Heart left ventricle (tissue), 13 donors: ENCODE measurements at regions not wholly inside any gene's neighbourhood (a gene's known extent, or its start where the extent isn't known, plus 50 kb on each side); places are given as distances from the start of the nearest gene placed in this dataset.

Experiments
- POLR2A ChIP-seq, 2 donors: fragments of 450-650 bp; IDR thresholded peaks; one replicate each; pipeline ENCODE4 v1.6.1; 2017; ENCODE audit warnings: antibody characterized with exemption in 2 of 2, mild to moderate bottlenecking in 2 of 2, moderate library complexity in 2 of 2
- TF ChIP-seq, protein P1 (sequence below), 12 donors: fragments of 200-600 bp; sonication (generic) in 4 of 12; IDR thresholded peaks; one replicate each; pipeline versions ENCODE4 v1.5.0 to v1.8.0; 2018 to 2022; ENCODE audit warnings: antibody characterized with exemption in 12 of 12, mild to moderate bottlenecking in 5 of 12
- donor health status: ischemic (EF 13 %, LVEDD 7.1; RV severe dilation, severe dysfunction).
- donor health status: DM: no; HTN: yes; CAD: no.
- donor health status: DM: no; HTN: no; CAD: no.
- donor health status: ischemic (EF 25% LVEDD 6.9; RV normal size, moderate dysfunction).
- donor health status: ischemic (EF 25% LVEDD 5.7; RV mildly dilated, moderate dysfunction).
- donor health status: ischemic (EF 35%, LVEDD 5.7; RV mildly dilated, moderate dysfunction).
- donor health status: nonischemic (EF 11% LVEDD 7.7; RV severe dilation, severe dysfunction).
- donor health status: DM: yes; HTN: yes; CAD: no.
- donor health status: PGD.
- donor health status: ischemic (EF 29% LVEDD 5.4; RV normal size, mild dysfunction).
- donor health status: nonischemic (EF 23%, LVEDD 6.1; RV moderate dilation, normal function).

DNA sequence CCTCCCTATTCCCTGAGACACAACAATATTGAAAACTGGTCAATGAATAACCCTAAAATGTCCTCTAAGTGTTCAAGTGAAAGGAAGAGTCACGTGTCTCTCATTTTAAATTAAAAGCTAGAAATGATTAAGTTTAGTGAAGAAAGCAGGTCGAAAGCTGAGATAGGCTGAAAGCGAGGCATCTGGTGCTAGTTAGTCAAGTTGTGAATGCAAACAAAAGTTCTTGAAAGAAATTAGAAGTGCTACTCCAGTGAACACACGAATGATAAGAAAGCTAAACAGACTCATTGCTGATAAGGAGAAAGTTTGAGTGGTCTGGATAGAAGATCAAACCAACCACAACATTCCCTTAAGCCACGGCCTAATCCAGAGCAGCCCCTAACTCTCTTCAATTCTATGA lies 99.4 kb upstream of the ZNF507 start:
- TF ChIP-seq, protein P1, sequence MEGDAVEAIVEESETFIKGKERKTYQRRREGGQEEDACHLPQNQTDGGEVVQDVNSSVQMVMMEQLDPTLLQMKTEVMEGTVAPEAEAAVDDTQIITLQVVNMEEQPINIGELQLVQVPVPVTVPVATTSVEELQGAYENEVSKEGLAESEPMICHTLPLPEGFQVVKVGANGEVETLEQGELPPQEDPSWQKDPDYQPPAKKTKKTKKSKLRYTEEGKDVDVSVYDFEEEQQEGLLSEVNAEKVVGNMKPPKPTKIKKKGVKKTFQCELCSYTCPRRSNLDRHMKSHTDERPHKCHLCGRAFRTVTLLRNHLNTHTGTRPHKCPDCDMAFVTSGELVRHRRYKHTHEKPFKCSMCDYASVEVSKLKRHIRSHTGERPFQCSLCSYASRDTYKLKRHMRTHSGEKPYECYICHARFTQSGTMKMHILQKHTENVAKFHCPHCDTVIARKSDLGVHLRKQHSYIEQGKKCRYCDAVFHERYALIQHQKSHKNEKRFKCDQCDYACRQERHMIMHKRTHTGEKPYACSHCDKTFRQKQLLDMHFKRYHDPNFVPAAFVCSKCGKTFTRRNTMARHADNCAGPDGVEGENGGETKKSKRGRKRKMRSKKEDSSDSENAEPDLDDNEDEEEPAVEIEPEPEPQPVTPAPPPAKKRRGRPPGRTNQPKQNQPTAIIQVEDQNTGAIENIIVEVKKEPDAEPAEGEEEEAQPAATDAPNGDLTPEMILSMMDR (IDR thresholded peaks at IDR 0.05) = no peak
- TF ChIP-seq POLR2A (IDR thresholded peaks at IDR 0.05) = no peak
